ENCODE measurements at regions not wholly inside any gene's neighbourhood (a gene's known extent, or its start where the extent isn't known, plus 50 kb on each side); places are given as distances from the start of the nearest gene placed in this dataset.
"Not testable (repeated sequence)": the region's sequence is repeated elsewhere in the genome, so short reads cannot be mapped to it uniquely, and the experiment has no call there.

DNA sequence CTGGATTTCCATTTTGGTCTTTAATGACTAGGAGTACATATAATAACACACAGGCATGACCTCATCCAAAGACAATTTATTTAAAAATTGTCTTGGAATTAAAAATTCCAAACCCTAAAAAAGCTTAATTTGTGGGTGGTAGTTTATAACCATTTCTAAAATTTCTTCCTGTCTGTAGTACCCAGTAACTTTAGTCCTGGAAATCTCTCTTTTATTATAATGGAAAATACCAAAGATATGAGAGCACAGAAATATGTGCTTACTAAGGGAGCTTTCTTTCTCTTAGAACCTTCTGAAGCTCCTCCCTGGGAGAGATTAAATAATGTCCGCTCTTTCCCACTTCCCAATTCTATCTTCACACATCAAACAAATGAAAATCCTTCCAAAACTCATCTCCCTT is 70.5 kb upstream of the PRL start:
- H3K36me3 ChIP-seq (ENCODE audit: control insufficient read depth, insufficient read depth, low read length, severe bottlenecking), result no peaks in the 10 kb centered on the region
- H3K9ac ChIP-seq (ENCODE audit: low read length), result peak overlapping the region; percentile 12
- peak; percentile 62 for DNase-seq (ENCODE audit: low read depth)
- no peaks in the 10 kb centered on the region for H3K27me3 ChIP-seq (replicated peaks; ENCODE audit: control insufficient read depth, insufficient read depth, low read length)
- H3K4me1 ChIP-seq (ENCODE audit: control insufficient read depth, insufficient read depth, low read length), result peaks cover 40% of the 10 kb centered on the region
- no peaks in the 10 kb centered on the region for H3K9me3 ChIP-seq (ENCODE audit: control insufficient read depth, low read length)
- H3K4me3 ChIP-seq (ENCODE audit: low read length), result no peak overlapping the region

DNA sequence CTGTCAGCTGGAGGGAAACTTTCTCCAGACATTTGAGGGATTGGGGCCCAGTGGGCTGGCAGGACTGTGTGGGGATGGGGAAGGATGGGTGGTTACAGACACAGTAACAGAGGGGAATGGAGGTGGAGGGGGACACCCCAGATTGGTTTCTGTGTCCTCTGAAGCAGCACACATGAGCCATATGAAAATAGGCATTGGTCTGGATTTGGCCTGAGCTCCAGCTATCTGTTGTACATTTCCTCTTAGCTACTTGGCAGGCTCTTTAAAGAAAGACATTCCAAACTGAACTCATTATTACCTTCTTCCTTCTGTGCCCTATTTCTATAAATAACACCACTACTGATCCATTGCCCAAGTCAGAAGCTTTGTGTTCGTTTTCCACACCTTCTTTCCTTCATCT is 72.0 kb upstream of the PRL start:
- Histone ChIP-seq H3K9ac (ENCODE audit: low read length) (no peak overlapping the region), H3K27me3 (replicated peaks; ENCODE audit: control insufficient read depth, insufficient read depth, low read length) (no peaks in the 10 kb centered on the region), H3K4me1 (ENCODE audit: control insufficient read depth, insufficient read depth, low read length) (peaks cover 37% of the 10 kb centered on the region), H3K4me3 (ENCODE audit: low read length) (no peak overlapping the region), H3K9me3 (ENCODE audit: control insufficient read depth, low read length) (no peaks in the 10 kb centered on the region), H3K36me3 (ENCODE audit: control insufficient read depth, insufficient read depth, low read length, severe bottlenecking) (no peaks in the 10 kb centered on the region)
- peak; percentile 18 for DNase-seq (ENCODE audit: low read depth)

DNA sequence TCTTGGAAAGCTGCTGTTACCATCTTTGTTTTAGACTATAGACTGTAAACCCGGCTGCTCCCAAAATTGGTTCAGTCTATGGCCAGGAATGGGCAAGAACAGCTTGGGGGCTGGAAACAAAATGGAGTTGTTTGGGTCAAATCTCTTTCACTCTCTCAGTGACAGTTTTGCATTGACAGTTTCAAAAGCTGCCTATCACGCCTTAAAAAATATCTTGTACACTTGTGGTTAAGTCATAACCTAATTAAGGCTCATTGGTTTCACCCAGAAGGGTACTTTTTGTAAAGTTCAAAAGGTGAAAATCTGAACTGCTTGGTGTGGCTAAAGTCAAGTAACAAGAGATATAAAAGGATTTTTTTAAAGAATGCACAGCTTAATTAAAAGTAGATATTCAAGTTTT is 76.1 kb upstream of the PRL start:
- Histone ChIP-seq H3K9me3 (ENCODE audit: control insufficient read depth, low read length) (no peaks in the 10 kb centered on the region), H3K4me1 (ENCODE audit: control insufficient read depth, insufficient read depth, low read length) (peaks cover 6% of the 10 kb centered on the region), H3K36me3 (ENCODE audit: control insufficient read depth, insufficient read depth, low read length, severe bottlenecking) (no peaks in the 10 kb centered on the region), H3K9ac (ENCODE audit: low read length) (no peak overlapping the region), H3K27me3 (replicated peaks; ENCODE audit: control insufficient read depth, insufficient read depth, low read length) (no peaks in the 10 kb centered on the region), H3K4me3 (ENCODE audit: low read length) (no peak overlapping the region)
- no peak for DNase-seq (ENCODE audit: low read depth)

DNA sequence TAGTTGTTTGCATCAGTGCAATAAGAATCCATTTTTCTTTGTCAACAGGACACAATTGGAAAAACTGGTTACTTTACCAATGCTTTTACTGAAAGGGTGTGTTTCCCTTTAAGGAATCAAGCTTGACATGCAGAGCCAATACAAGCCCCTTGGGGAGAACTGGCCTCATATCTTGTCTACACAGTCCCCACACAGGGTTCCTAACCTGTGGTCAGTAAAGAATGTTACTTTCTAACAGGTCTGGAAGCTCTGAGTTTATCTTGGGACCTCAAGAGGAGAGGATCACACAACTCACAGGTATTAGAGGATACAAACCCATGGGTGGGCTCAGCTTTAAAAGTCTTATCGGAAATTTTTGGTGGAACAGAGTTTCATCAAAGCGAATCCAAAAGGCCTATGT is 78.1 kb upstream of the PRL start:
- not testable (repeated sequence) for H3K9me3 ChIP-seq (ENCODE audit: control insufficient read depth, low read length); DNase-seq (ENCODE audit: low read depth); H3K9ac ChIP-seq (ENCODE audit: low read length); H3K4me3 ChIP-seq (ENCODE audit: low read length); H3K27me3 ChIP-seq (replicated peaks; ENCODE audit: control insufficient read depth, insufficient read depth, low read length); H3K36me3 ChIP-seq (ENCODE audit: control insufficient read depth, insufficient read depth, low read length, severe bottlenecking); H3K4me1 ChIP-seq (ENCODE audit: control insufficient read depth, insufficient read depth, low read length)

- not testable (repeated sequence) for H3K36me3 ChIP-seq (ENCODE audit: control insufficient read depth, insufficient read depth, low read length, severe bottlenecking); H3K27me3 ChIP-seq (replicated peaks; ENCODE audit: control insufficient read depth, insufficient read depth, low read length); H3K4me3 ChIP-seq (ENCODE audit: low read length); DNase-seq (ENCODE audit: low read depth); H3K4me1 ChIP-seq (ENCODE audit: control insufficient read depth, insufficient read depth, low read length); H3K9me3 ChIP-seq (ENCODE audit: control insufficient read depth, low read length); H3K9ac ChIP-seq (ENCODE audit: low read length)
These were observed 79.5 kb upstream of the PRL start for GRCh38 chr6:22376293-22376692.

DNA sequence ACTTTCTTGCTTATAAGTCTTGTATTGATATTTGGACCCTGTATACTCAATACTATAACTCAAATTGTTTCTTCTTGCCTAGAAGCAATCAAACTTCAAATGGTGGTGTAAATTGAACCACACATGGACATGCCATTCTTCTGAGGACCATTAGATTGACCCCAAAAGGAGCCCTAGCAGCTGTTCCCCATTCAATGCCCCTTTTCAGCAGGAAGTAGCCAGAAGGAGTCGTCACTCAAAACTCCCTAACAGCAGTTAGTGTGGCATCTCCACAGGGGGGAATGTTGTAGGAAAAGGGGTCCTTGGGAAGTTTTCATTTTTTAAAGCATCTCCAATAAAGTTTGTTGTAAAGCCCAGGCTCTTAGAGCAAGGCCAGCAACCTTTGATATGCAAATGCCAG is 81.7 kb upstream of the PRL start:
- not testable (repeated sequence) for H3K36me3 ChIP-seq (ENCODE audit: control insufficient read depth, insufficient read depth, low read length, severe bottlenecking); H3K9me3 ChIP-seq (ENCODE audit: control insufficient read depth, low read length); H3K4me3 ChIP-seq (ENCODE audit: low read length); H3K4me1 ChIP-seq (ENCODE audit: control insufficient read depth, insufficient read depth, low read length); DNase-seq (ENCODE audit: low read depth); H3K9ac ChIP-seq (ENCODE audit: low read length); H3K27me3 ChIP-seq (replicated peaks; ENCODE audit: control insufficient read depth, insufficient read depth, low read length)

DNA sequence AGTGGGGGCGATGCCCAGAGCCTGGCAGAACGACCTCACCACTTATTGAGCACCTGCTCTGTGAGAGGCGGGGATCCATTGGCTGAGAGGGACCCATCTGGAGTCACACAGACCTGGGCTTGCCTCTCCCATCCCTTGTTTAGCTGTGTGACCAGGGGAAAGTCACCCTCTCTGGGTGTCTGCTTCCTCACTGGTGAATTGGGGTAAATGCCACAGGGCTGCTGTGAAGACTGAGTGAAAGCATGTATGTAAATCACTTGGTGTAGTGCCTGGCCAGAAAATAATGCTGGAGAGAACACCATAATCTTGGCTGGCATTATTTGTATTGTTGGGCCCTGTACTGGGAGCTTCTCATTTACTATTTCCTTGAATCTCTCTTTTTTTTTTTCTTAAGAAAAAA is 83.4 kb upstream of the PRL start:
- H3K4me1 ChIP-seq (ENCODE audit: control insufficient read depth, insufficient read depth, low read length), result no peaks in the 10 kb centered on the region
- H3K36me3 ChIP-seq (ENCODE audit: control insufficient read depth, insufficient read depth, low read length, severe bottlenecking), result no peaks in the 10 kb centered on the region
- no peak overlapping the region for H3K9ac ChIP-seq (ENCODE audit: low read length)
- DNase-seq (ENCODE audit: low read depth), result no peak
- H3K4me3 ChIP-seq (ENCODE audit: low read length), result no peak overlapping the region
- no peaks in the 10 kb centered on the region for H3K27me3 ChIP-seq (replicated peaks; ENCODE audit: control insufficient read depth, insufficient read depth, low read length)
- no peaks in the 10 kb centered on the region for H3K9me3 ChIP-seq (ENCODE audit: control insufficient read depth, low read length)

GRCh38 chr6:22381845-22382544 is 85.2 kb upstream of the PRL start:
- Histone ChIP-seq H3K36me3 (ENCODE audit: control insufficient read depth, insufficient read depth, low read length, severe bottlenecking) (no peaks in the 10 kb centered on the region), H3K9me3 (ENCODE audit: control insufficient read depth, low read length) (no peaks in the 10 kb centered on the region), H3K27me3 (replicated peaks; ENCODE audit: control insufficient read depth, insufficient read depth, low read length) (no peaks in the 10 kb centered on the region), H3K4me3 (ENCODE audit: low read length) (no peak overlapping the region), H3K9ac (ENCODE audit: low read length) (no peak overlapping the region), H3K4me1 (ENCODE audit: control insufficient read depth, insufficient read depth, low read length) (no peaks in the 10 kb centered on the region)
- no peak for DNase-seq (ENCODE audit: low read depth)

DNA sequence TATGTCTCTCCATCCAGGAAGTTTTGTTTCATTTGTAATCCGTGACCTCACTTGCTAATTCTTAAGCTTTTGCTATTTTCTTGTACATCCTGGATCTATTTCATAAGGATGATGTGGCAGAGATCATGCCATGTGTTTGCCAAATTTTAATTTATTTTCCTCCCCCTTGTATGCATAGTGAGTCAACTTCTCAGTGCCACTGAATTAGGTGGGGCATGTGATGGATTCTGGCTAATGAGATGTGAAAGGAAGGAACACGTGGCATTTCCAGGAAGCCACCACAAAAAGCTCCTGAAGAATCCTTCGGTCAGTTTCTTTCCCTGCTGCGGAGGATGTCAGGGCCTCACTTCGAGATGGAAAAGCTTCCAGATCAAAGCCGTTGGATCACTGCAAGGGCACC is 86.2 kb upstream of the PRL start:
- Histone ChIP-seq H3K4me3 (ENCODE audit: low read length) (no peak overlapping the region), H3K9ac (ENCODE audit: low read length) (no peak overlapping the region), H3K27me3 (replicated peaks; ENCODE audit: control insufficient read depth, insufficient read depth, low read length) (no peaks in the 10 kb centered on the region), H3K4me1 (ENCODE audit: control insufficient read depth, insufficient read depth, low read length) (no peaks in the 10 kb centered on the region), H3K9me3 (ENCODE audit: control insufficient read depth, low read length) (no peaks in the 10 kb centered on the region), H3K36me3 (ENCODE audit: control insufficient read depth, insufficient read depth, low read length, severe bottlenecking) (no peaks in the 10 kb centered on the region)
- DNase-seq (ENCODE audit: low read depth), result no peak

DNA sequence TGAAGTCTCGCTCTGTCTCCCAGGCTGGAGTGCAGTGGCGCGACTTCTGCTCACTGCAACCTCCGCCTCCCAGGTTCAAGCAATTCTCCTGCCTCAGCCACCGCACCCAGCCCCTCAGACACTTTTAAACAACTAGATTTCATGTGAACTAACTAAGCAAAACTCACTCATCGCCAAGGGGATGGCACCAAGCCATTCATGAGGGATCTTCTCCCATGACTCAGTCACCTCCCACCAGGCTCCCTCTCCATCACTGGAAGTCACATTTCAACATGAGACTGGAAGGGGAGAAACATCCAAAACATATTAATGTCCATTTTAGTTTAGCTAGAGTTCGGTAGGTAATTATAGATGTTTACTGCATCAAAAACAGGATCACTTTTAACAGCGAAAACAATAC is 95.9 kb upstream of the PRL start:
- H3K4me3 ChIP-seq (ENCODE audit: low read length), result no peak overlapping the region
- H3K36me3 ChIP-seq (ENCODE audit: control insufficient read depth, insufficient read depth, low read length, severe bottlenecking), result no peaks in the 10 kb centered on the region
- H3K9ac ChIP-seq (ENCODE audit: low read length), result no peak overlapping the region
- H3K27me3 ChIP-seq (replicated peaks; ENCODE audit: control insufficient read depth, insufficient read depth, low read length), result no peaks in the 10 kb centered on the region
- H3K9me3 ChIP-seq (ENCODE audit: control insufficient read depth, low read length), result peaks cover 3% of the 10 kb centered on the region
- H3K4me1 ChIP-seq (ENCODE audit: control insufficient read depth, insufficient read depth, low read length), result no peaks in the 10 kb centered on the region
- no peak for DNase-seq (ENCODE audit: low read depth)

GRCh38 chr6:22394691-22395090 is 97.9 kb upstream of the PRL start:
- DNase-seq (ENCODE audit: low read depth), result no peak
- H3K4me1 ChIP-seq (ENCODE audit: control insufficient read depth, insufficient read depth, low read length), result no peaks in the 10 kb centered on the region
- H3K36me3 ChIP-seq (ENCODE audit: control insufficient read depth, insufficient read depth, low read length, severe bottlenecking), result no peaks in the 10 kb centered on the region
- H3K9ac ChIP-seq (ENCODE audit: low read length), result no peak overlapping the region
- no peak overlapping the region for H3K4me3 ChIP-seq (ENCODE audit: low read length)
- no peaks in the 10 kb centered on the region for H3K9me3 ChIP-seq (ENCODE audit: control insufficient read depth, low read length)
- H3K27me3 ChIP-seq (replicated peaks; ENCODE audit: control insufficient read depth, insufficient read depth, low read length), result no peaks in the 10 kb centered on the region

GRCh38 chr6:22399693-22400092 is 102.9 kb upstream of the PRL start:
- Histone ChIP-seq H3K4me3 (ENCODE audit: low read length) (no peak overlapping the region), H3K36me3 (ENCODE audit: control insufficient read depth, insufficient read depth, low read length, severe bottlenecking) (no peaks in the 10 kb centered on the region), H3K27me3 (replicated peaks; ENCODE audit: control insufficient read depth, insufficient read depth, low read length) (no peaks in the 10 kb centered on the region), H3K4me1 (ENCODE audit: control insufficient read depth, insufficient read depth, low read length) (no peaks in the 10 kb centered on the region), H3K9me3 (ENCODE audit: control insufficient read depth, low read length) (no peaks in the 10 kb centered on the region), H3K9ac (ENCODE audit: low read length) (no peak overlapping the region)
- peak; percentile 30 for DNase-seq (ENCODE audit: low read depth)
